HG03108 (cell line): ENCODE measurements at regions not wholly inside any gene's neighbourhood (a gene's known extent, or its start where the extent isn't known, plus 50 kb on each side); places are given as distances from the start of the nearest gene placed in this dataset.
"Not testable (repeated sequence)": the region's sequence is repeated elsewhere in the genome, so short reads cannot be mapped to it uniquely, and the experiment has no call there.

ENCODE experiments used
- ATAC-seq: cut with Tn5 transposase; IDR thresholded peaks from one replicate; pipeline ENCODE4 v1.9.1; 2021; ENCODE audit warnings: moderate library complexity; ENCODE audit not compliant: unreplicated experiment

- ATAC-seq: no peak
Observed at GRCh38 chr7:82501346-82501745, 57.8 kb upstream of the CACNA2D1 start.

- not testable (repeated sequence) for ATAC-seq
Observed at GRCh38 chr7:82499546-82499945, 56.0 kb upstream of the CACNA2D1 start.

GRCh38 chr7:82494420-82494819 lies 50.8 kb upstream of the CACNA2D1 start:
- ATAC-seq: no peak
